ENCODE measurements at regions not wholly inside any gene's neighbourhood (a gene's known extent, or its start where the extent isn't known, plus 50 kb on each side); places are given as distances from the start of the nearest gene placed in this dataset.
"Not testable (repeated sequence)": the region's sequence is repeated elsewhere in the genome, so short reads cannot be mapped to it uniquely, and the experiment has no call there.

- no peak for TF ChIP-seq CTCF (IDR thresholded peaks at IDR 0.05; ENCODE audit: low read depth, low read length)
- H3K4me3 ChIP-seq (replicated peaks in 1 of 2; ENCODE audit: low read depth in 2 of 2, low read length in 2 of 2) = no peak overlapping the region
- DNase-seq (ENCODE audit: low read depth in 2 of 2) = no peak
These were observed 420.4 kb upstream of the RAB6C start for GRCh38 chr2:129559101-129559500.

GRCh38 chr2:129565551-129566109 lies 413.8 kb upstream of the RAB6C start:
- no peak overlapping the region for H3K4me3 ChIP-seq (replicated peaks in 1 of 2; ENCODE audit: low read depth in 2 of 2, low read length in 2 of 2)
- no peak for DNase-seq (ENCODE audit: low read depth in 2 of 2)
- TF ChIP-seq CTCF (IDR thresholded peaks at IDR 0.05; ENCODE audit: low read depth, low read length) = no peak

GRCh38 chr2:129570812-129571211 lies 408.7 kb upstream of the RAB6C start:
- not testable (repeated sequence) for DNase-seq (ENCODE audit: low read depth in 2 of 2); H3K4me3 ChIP-seq (replicated peaks in 1 of 2; ENCODE audit: low read depth in 2 of 2, low read length in 2 of 2)

GRCh38 chr2:129575431-129575830 lies 404.0 kb upstream of the RAB6C start:
- no peak for TF ChIP-seq CTCF (IDR thresholded peaks at IDR 0.05; ENCODE audit: low read depth, low read length)
- H3K4me3 ChIP-seq (replicated peaks in 1 of 2; ENCODE audit: low read depth in 2 of 2, low read length in 2 of 2) = no peak overlapping the region
- no peak for DNase-seq (ENCODE audit: low read depth in 2 of 2)

- DNase-seq (ENCODE audit: low read depth in 2 of 2) = no peak
- no peak for TF ChIP-seq CTCF (IDR thresholded peaks at IDR 0.05; ENCODE audit: low read depth, low read length)
- H3K4me3 ChIP-seq (replicated peaks in 1 of 2; ENCODE audit: low read depth in 2 of 2, low read length in 2 of 2) = no peak overlapping the region
These were observed 403.6 kb upstream of the RAB6C start for GRCh38 chr2:129575880-129576279.

GRCh38 chr2:129580001-129580400 lies 399.5 kb upstream of the RAB6C start:
- no peak for DNase-seq (ENCODE audit: low read depth in 2 of 2)
- no peak for TF ChIP-seq CTCF (IDR thresholded peaks at IDR 0.05; ENCODE audit: low read depth, low read length)
- H3K4me3 ChIP-seq (replicated peaks in 1 of 2; ENCODE audit: low read depth in 2 of 2, low read length in 2 of 2) = no peak overlapping the region

- no peak for DNase-seq (ENCODE audit: low read depth in 2 of 2)
- TF ChIP-seq CTCF (IDR thresholded peaks at IDR 0.05; ENCODE audit: low read depth, low read length) = no peak
- no peak overlapping the region for H3K4me3 ChIP-seq (replicated peaks in 1 of 2; ENCODE audit: low read depth in 2 of 2, low read length in 2 of 2)
These were observed 393.7 kb upstream of the RAB6C start for GRCh38 chr2:129585760-129586159.
